ENCODE measurements at regions not wholly inside any gene's neighbourhood (a gene's known extent, or its start where the extent isn't known, plus 50 kb on each side); places are given as distances from the start of the nearest gene placed in this dataset.

GRCh38 chr6:151722342-151722741, 85.1 kb upstream of the ESR1 start:
- no peaks in the 10 kb centered on the region for H3K9me3 ChIP-seq (ENCODE audit: control insufficient read depth, low read depth, low read length)
- no peaks in the 10 kb centered on the region for H3K4me1 ChIP-seq (ENCODE audit: control insufficient read depth, insufficient read depth, low read length)
- H3K27me3 ChIP-seq (ENCODE audit: control insufficient read depth, insufficient read depth, low read length) = no peaks in the 10 kb centered on the region
- WGBS (ENCODE audit: insufficient coverage, low lambda C conversion rate) = 100% methylated on average over 1 of the region's 4 CpGs
- H3K27ac ChIP-seq (ENCODE audit: low read length) = no peak overlapping the region
- no peak for DNase-seq
- no peak overlapping the region for H3K4me3 ChIP-seq (ENCODE audit: low read length)
- H3K36me3 ChIP-seq (ENCODE audit: control insufficient read depth, insufficient read depth, low read length) = no peaks in the 10 kb centered on the region

- H3K4me3 ChIP-seq (ENCODE audit: low read length) = no peak overlapping the region
- H3K27me3 ChIP-seq (ENCODE audit: control insufficient read depth, insufficient read depth, low read length) = no peaks in the 10 kb centered on the region
- no peak overlapping the region for H3K27ac ChIP-seq (ENCODE audit: low read length)
- H3K4me1 ChIP-seq (ENCODE audit: control insufficient read depth, insufficient read depth, low read length) = no peaks in the 10 kb centered on the region
- H3K9me3 ChIP-seq (ENCODE audit: control insufficient read depth, low read depth, low read length) = no peaks in the 10 kb centered on the region
- WGBS (ENCODE audit: insufficient coverage, low lambda C conversion rate) = no CpG with 5 or more reads among the region's 1 CpG
- H3K36me3 ChIP-seq (ENCODE audit: control insufficient read depth, insufficient read depth, low read length) = no peaks in the 10 kb centered on the region
- no peak for DNase-seq
These were observed 84.3 kb upstream of the ESR1 start for GRCh38 chr6:151723152-151723551.

- DNase-seq = no peak
- H3K36me3 ChIP-seq (ENCODE audit: control insufficient read depth, insufficient read depth, low read length) = no peaks in the 10 kb centered on the region
These were observed 77.5 kb upstream of the ESR1 start for GRCh38 chr6:151729829-151730495.

GRCh38 chr6:151730496-151730870, 77.0 kb upstream of the ESR1 start:
- Histone ChIP-seq H3K4me3 (ENCODE audit: low read length) (no peak overlapping the region), H3K4me1 (ENCODE audit: control insufficient read depth, insufficient read depth, low read length) (no peaks in the 10 kb centered on the region), H3K27me3 (ENCODE audit: control insufficient read depth, insufficient read depth, low read length) (no peaks in the 10 kb centered on the region), H3K9me3 (ENCODE audit: control insufficient read depth, low read depth, low read length) (no peaks in the 10 kb centered on the region), H3K36me3 (ENCODE audit: control insufficient read depth, insufficient read depth, low read length) (no peaks in the 10 kb centered on the region), H3K27ac (ENCODE audit: low read length) (no peak overlapping the region)
- no peak for DNase-seq
- WGBS (ENCODE audit: insufficient coverage, low lambda C conversion rate) = no CpG with 5 or more reads among the region's 2 CpGs

More at GRCh38 chr6:151729829-151730495, 77.5 kb upstream of the ESR1 start:
- no peaks in the 10 kb centered on the region for H3K27me3 ChIP-seq (ENCODE audit: control insufficient read depth, insufficient read depth, low read length)
- no peak overlapping the region for H3K27ac ChIP-seq (ENCODE audit: low read length)
- no peaks in the 10 kb centered on the region for H3K4me1 ChIP-seq (ENCODE audit: control insufficient read depth, insufficient read depth, low read length)
- H3K9me3 ChIP-seq (ENCODE audit: control insufficient read depth, low read depth, low read length) = no peaks in the 10 kb centered on the region
- H3K4me3 ChIP-seq (ENCODE audit: low read length) = no peak overlapping the region
- WGBS (ENCODE audit: insufficient coverage, low lambda C conversion rate) = 82% methylated on average over 3 of the region's 6 CpGs

- no peaks in the 10 kb centered on the region for H3K36me3 ChIP-seq (ENCODE audit: control insufficient read depth, insufficient read depth, low read length)
- WGBS (ENCODE audit: insufficient coverage, low lambda C conversion rate) = no CpG with 5 or more reads among the region's 3 CpGs
- H3K9me3 ChIP-seq (ENCODE audit: control insufficient read depth, low read depth, low read length) = no peaks in the 10 kb centered on the region
- H3K27ac ChIP-seq (ENCODE audit: low read length) = no peak overlapping the region
- DNase-seq = no peak
- H3K4me1 ChIP-seq (ENCODE audit: control insufficient read depth, insufficient read depth, low read length) = no peaks in the 10 kb centered on the region
- H3K27me3 ChIP-seq (ENCODE audit: control insufficient read depth, insufficient read depth, low read length) = no peaks in the 10 kb centered on the region
- H3K4me3 ChIP-seq (ENCODE audit: low read length) = no peak overlapping the region
These were observed 76.2 kb upstream of the ESR1 start for GRCh38 chr6:151731313-151731712.

- Histone ChIP-seq H3K27me3 (ENCODE audit: control insufficient read depth, insufficient read depth, low read length) (no peaks in the 10 kb centered on the region), H3K9me3 (ENCODE audit: control insufficient read depth, low read depth, low read length) (no peaks in the 10 kb centered on the region), H3K4me3 (ENCODE audit: low read length) (no peak overlapping the region), H3K36me3 (ENCODE audit: control insufficient read depth, insufficient read depth, low read length) (no peaks in the 10 kb centered on the region), H3K4me1 (ENCODE audit: control insufficient read depth, insufficient read depth, low read length) (no peaks in the 10 kb centered on the region), H3K27ac (ENCODE audit: low read length) (no peak overlapping the region)
- no peak for DNase-seq
- WGBS (ENCODE audit: insufficient coverage, low lambda C conversion rate) = no CpG with 5 or more reads among the region's 3 CpGs
These were observed 73.7 kb upstream of the ESR1 start for GRCh38 chr6:151733680-151734320.

GRCh38 chr6:151738267-151738666, 69.2 kb upstream of the ESR1 start:
- H3K36me3 ChIP-seq (ENCODE audit: control insufficient read depth, insufficient read depth, low read length) = no peaks in the 10 kb centered on the region
- no peaks in the 10 kb centered on the region for H3K4me1 ChIP-seq (ENCODE audit: control insufficient read depth, insufficient read depth, low read length)
- H3K9me3 ChIP-seq (ENCODE audit: control insufficient read depth, low read depth, low read length) = no peaks in the 10 kb centered on the region
- no peaks in the 10 kb centered on the region for H3K27me3 ChIP-seq (ENCODE audit: control insufficient read depth, insufficient read depth, low read length)
- DNase-seq = no peak
- no peak overlapping the region for H3K27ac ChIP-seq (ENCODE audit: low read length)
- H3K4me3 ChIP-seq (ENCODE audit: low read length) = no peak overlapping the region
- WGBS (ENCODE audit: insufficient coverage, low lambda C conversion rate) = 100% methylated on average over 1 of the region's 3 CpGs

GRCh38 chr6:151738960-151739359, 68.5 kb upstream of the ESR1 start:
- DNase-seq = no peak
- H3K27me3 ChIP-seq (ENCODE audit: control insufficient read depth, insufficient read depth, low read length) = no peaks in the 10 kb centered on the region
- no peaks in the 10 kb centered on the region for H3K9me3 ChIP-seq (ENCODE audit: control insufficient read depth, low read depth, low read length)
- H3K27ac ChIP-seq (ENCODE audit: low read length) = no peak overlapping the region
- WGBS (ENCODE audit: insufficient coverage, low lambda C conversion rate) = no CpG with 5 or more reads among the region's 1 CpG
- H3K4me1 ChIP-seq (ENCODE audit: control insufficient read depth, insufficient read depth, low read length) = no peaks in the 10 kb centered on the region
- no peaks in the 10 kb centered on the region for H3K36me3 ChIP-seq (ENCODE audit: control insufficient read depth, insufficient read depth, low read length)
- H3K4me3 ChIP-seq (ENCODE audit: low read length) = no peak overlapping the region

- Histone ChIP-seq H3K27ac (ENCODE audit: low read length) (no peak overlapping the region), H3K36me3 (ENCODE audit: control insufficient read depth, insufficient read depth, low read length) (no peaks in the 10 kb centered on the region), H3K4me1 (ENCODE audit: control insufficient read depth, insufficient read depth, low read length) (no peaks in the 10 kb centered on the region), H3K4me3 (ENCODE audit: low read length) (no peak overlapping the region), H3K9me3 (ENCODE audit: control insufficient read depth, low read depth, low read length) (no peaks in the 10 kb centered on the region), H3K27me3 (ENCODE audit: control insufficient read depth, insufficient read depth, low read length) (no peaks in the 10 kb centered on the region)
- no CpG with 5 or more reads among the region's 4 CpGs for WGBS (ENCODE audit: insufficient coverage, low lambda C conversion rate)
- no peak for DNase-seq
These were observed 66.7 kb upstream of the ESR1 start for GRCh38 chr6:151740820-151741219.

GRCh38 chr6:151747896-151748295, 59.6 kb upstream of the ESR1 start:
- no peaks in the 10 kb centered on the region for H3K9me3 ChIP-seq (ENCODE audit: control insufficient read depth, low read depth, low read length)
- no CpG with 5 or more reads among the region's 2 CpGs for WGBS (ENCODE audit: insufficient coverage, low lambda C conversion rate)
- DNase-seq = no peak
- H3K36me3 ChIP-seq (ENCODE audit: control insufficient read depth, insufficient read depth, low read length) = no peaks in the 10 kb centered on the region
- H3K4me3 ChIP-seq (ENCODE audit: low read length) = no peak overlapping the region
- H3K4me1 ChIP-seq (ENCODE audit: control insufficient read depth, insufficient read depth, low read length) = no peaks in the 10 kb centered on the region
- no peaks in the 10 kb centered on the region for H3K27me3 ChIP-seq (ENCODE audit: control insufficient read depth, insufficient read depth, low read length)
- no peak overlapping the region for H3K27ac ChIP-seq (ENCODE audit: low read length)

GRCh38 chr6:151749341-151749740, 58.1 kb upstream of the ESR1 start:
- no peak overlapping the region for H3K27ac ChIP-seq (ENCODE audit: low read length)
- H3K27me3 ChIP-seq (ENCODE audit: control insufficient read depth, insufficient read depth, low read length) = no peaks in the 10 kb centered on the region
- no peaks in the 10 kb centered on the region for H3K36me3 ChIP-seq (ENCODE audit: control insufficient read depth, insufficient read depth, low read length)
- H3K4me3 ChIP-seq (ENCODE audit: low read length) = no peak overlapping the region
- H3K4me1 ChIP-seq (ENCODE audit: control insufficient read depth, insufficient read depth, low read length) = no peaks in the 10 kb centered on the region
- no peaks in the 10 kb centered on the region for H3K9me3 ChIP-seq (ENCODE audit: control insufficient read depth, low read depth, low read length)
- WGBS (ENCODE audit: insufficient coverage, low lambda C conversion rate) = no CpG with 5 or more reads among the region's 2 CpGs
- DNase-seq = no peak
